Stimulated activated CD4-positive, alpha-beta T cell treated with anti-CD3 and anti-CD28 coated beads, Interleukin-15, amount 100 ng/mL, for 48 hours (primary cell): ENCODE measurements at regions not wholly inside any gene's neighbourhood (a gene's known extent, or its start where the extent isn't known, plus 50 kb on each side); places are given as distances from the start of the nearest gene placed in this dataset.

Experiments
- DNase-seq, 2 donors: peaks; one replicate each; pipeline ENCODE4 v3.0.0-alpha.2; 2020; ENCODE audit warnings: low read depth in 2 of 2

DNA sequence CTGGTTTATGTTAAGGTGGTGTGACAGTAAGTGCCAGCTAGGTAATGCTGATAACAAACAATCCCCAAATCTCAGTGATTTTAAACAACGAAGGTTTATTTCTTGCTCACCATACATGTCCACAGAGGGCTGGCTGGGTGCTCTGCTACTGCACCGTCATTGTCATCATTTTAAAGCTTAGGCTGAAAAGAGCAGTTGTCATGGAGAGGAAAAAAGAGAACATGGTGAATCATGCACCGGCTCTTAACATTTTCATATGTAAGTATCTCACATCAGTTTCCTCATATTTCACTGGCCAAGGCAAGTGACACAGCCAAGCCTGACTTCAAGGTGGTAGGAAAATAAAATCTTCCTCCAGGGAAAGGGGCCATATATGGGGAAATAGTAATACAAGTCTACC is 746.9 kb downstream of the SORCS3 start:
- DNase-seq = no peak

DNA sequence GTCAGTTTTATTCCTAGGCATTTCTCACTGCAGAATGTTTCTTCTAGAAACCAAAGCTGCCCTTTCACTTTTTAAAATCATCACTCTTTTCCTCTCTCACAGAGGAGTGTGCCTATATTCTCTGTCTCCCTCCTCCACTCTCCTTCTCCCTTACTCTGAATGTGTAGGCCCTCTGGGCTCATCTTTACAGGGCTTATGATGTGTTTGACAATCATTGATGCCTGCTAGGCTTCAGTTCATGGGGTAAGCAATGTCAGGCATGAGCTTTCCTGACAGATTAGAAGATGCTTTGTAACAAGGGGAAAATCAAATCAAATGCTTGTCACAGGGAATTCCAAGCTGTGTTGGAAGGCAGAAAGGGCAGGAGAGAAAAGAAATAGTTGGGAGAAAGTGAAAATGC is 742.9 kb downstream of the SORCS3 start:
- DNase-seq = no peak

- DNase-seq = no peak
Observed at GRCh38 chr10:105370692-105371091, 729.6 kb downstream of the SORCS3 start.

DNA sequence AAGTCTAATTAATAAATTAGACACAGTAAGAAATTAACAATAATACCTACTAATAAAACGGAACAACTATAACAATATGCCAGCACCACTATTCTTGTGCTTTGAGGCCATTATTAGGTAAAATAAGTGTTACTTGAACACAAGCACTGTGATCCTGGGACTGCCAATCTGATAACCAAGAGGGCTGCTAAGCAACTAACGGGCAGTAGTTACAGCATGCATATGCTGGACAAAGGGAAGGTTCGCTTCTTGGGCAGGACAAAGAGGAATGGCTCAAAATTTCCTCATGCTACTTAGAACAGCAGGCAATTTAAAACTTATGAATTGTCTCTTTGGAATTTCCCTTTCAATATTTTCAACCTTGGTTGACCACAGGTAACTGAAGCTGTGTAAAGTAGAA is 718.6 kb downstream of the SORCS3 start:
- DNase-seq = no peak

GRCh38 chr10:105358911-105359310 is 717.8 kb downstream of the SORCS3 start:
- DNase-seq = no peak

GRCh38 chr10:105356626-105357025 is 715.5 kb downstream of the SORCS3 start:
- no peak for DNase-seq

DNA sequence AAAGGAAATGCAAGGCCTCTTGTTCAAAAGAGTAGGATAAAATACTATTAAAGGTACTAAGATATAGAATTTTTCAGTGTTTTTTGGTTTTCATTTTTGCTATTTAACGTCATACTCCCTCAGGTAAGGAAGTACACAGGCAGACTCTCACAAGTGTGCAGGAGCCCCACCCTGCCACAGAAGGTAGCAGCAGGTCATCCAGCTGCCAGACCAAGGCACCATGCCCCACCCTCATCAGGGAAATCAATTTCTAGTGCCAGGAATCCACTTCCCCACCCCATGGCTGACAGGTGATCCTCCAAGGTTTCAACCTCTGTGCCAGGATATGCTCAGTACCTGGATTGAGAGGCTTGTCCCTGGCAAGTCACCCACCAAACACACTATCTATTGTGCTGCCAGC is 712.9 kb downstream of the SORCS3 start:
- no peak for DNase-seq

DNA sequence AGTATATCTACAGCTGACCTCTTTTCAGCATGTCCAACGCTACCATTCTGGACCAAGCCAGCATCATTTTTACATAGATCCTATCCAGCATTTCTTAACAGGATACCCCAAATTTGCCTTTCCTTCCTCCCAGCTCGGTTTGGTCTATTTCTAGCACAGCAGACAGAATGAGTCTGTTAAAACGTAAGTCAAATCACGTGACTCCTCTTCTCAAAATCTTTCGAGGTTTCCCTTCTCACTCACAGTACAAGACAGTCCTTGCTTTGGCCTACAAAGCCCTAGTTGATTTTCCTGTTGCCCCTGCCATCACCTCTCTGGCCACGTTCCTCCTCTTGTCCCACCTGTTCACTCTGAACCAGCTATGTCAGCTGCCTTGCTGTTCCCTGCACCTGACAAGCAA is 711.7 kb downstream of the SORCS3 start:
- no peak for DNase-seq

- DNase-seq = no peak
Observed at GRCh38 chr10:105352281-105352680, 711.2 kb downstream of the SORCS3 start.

DNA sequence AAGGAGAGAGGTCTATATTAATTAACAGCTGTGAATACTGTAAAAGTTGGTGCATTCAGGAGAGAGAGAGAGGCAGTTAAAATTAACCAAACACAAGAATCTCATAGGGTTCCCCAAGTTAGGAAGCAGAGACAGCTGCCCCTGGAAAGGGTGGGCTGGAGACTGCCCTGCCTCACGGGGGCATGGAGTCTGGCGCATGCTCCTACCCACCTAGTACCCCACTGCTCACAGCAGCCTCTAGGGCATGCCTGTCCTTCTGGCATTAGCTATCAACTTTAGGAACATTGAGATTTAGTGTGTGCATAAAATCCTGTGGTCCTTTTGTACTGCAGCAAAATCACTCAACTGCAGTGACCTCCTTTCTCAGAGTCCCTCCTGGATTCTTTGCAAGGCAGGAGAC is 710.1 kb downstream of the SORCS3 start:
- no peak for DNase-seq

- no peak for DNase-seq
Observed at GRCh38 chr10:105347487-105347886, 706.4 kb downstream of the SORCS3 start.

GRCh38 chr10:105342606-105343005 is 701.5 kb downstream of the SORCS3 start:
- DNase-seq = no peak

- DNase-seq = no peak
Observed at GRCh38 chr10:105339669-105340068, 698.6 kb downstream of the SORCS3 start.

GRCh38 chr10:105328503-105329133 is 687.5 kb downstream of the SORCS3 start:
- DNase-seq = no peak
